Stimulated activated CD8-positive, alpha-beta memory T cell treated with anti-CD3 and anti-CD28 coated beads, Interleukin-4, amount 100 ng/mL, for 24 hours (primary cell): ENCODE measurements at regions not wholly inside any gene's neighbourhood (a gene's known extent, or its start where the extent isn't known, plus 50 kb on each side); places are given as distances from the start of the nearest gene placed in this dataset.

Experiments
- DNase-seq: peaks from one replicate; pipeline ENCODE4 v3.0.0-alpha.2; 2020; ENCODE audit warnings: low read depth

DNA sequence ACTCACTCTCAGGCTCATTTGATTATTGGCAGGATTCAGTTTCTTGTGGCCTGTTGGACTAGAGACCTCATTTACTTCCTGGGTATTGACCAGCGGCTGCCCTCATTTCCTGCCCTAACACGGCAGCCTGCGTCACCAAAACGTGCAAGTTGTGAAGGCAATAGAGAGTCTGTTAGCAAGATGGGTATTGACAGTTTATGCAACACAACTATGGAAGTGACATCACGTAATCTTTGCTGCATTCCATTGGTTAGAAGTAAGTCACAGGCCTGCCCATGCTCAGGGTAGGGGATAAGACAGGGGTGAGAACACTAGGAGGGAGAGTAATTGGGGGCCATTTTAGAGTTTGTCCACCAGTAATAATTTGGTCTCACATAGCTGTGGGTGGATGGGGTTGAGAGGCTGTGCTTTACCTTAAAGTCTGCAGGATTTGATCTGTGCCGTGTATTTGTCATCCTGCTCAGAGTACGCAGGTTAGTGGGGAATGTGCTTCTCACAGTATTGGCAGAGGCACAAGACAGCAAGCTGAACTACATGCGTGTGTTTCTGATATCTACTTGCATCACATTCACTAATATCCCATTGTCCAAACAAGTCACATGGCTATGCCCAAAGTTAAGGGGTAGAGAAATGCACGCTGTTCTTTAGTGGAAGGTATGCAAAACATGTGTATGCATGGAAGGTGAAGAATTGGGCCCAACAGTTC, 83.3 kb downstream of the EDEM1 start:
- DNase-seq: no peak

DNA sequence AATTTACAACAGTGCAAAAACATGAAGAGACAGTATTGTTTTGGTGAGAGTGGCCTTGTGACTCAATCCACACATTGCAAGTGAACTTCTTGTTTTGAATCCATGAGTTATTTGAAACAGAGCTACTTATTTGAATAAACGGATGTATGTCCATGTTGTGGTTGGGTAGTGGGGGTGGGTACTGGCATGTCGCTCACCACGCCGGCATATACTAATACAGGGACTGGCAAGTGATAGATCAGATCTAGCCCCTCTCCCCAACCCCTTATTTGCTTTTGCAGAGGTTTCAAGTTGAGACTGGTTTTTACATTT, 83.8 kb downstream of the EDEM1 start:
- DNase-seq: no peak

DNA sequence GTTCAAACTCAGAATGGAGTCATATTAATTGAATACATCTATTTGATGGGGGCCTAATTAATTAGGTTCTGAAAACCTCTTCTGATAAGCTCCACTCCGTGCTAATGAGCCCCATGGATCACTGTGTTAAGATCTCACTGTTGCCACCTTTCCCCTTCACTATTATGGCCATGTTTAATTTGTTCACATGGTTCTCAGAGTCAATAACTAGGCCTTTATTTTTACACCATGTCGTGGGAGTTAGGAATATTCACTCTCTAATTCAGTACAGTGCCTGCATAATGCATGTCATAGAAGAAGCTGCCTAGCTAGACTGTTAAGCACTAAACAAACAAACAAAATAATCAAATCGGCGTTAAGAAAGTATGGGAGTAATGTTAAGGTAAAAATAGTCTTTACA, 84.9 kb downstream of the EDEM1 start:
- no peak for DNase-seq

DNA sequence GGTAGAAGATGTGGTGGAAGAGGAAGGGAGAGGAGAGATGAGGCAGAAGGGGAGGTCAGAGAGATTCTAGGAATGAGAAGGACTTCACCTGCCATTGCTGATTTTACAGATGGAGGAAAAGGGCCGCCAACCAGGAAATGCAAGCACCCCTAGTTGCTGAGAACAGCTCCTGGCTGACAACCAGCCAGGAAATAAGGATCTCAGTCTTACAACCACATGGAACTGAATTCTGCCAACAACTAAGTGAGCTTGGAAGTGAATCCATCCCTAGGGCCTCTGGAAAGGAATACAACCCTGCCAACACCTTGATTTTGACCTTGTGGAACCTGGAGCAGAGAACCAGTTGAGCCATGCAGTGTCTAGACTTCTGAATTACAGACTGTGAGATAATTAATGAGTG, 86.6 kb downstream of the EDEM1 start:
- no peak for DNase-seq

DNA sequence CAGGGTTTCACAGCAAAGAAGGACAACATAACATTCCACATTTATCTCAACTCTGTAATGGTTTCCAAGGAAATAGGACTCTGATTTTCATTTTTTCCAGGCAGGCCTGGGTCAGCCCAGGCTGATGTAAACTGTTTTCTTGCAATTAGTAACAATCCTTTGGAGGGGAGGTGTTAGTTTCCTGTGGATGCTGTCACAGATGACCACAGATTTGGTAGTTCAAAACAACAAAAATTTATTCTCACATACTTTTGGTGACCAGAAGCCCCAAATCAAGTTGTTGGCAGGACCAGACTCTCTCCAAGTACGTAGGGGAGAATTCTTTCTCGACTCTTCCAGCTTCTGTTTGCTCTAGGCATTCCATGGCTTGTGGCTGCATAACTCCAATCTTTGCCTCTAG, 88.0 kb downstream of the EDEM1 start:
- DNase-seq: no peak

DNA sequence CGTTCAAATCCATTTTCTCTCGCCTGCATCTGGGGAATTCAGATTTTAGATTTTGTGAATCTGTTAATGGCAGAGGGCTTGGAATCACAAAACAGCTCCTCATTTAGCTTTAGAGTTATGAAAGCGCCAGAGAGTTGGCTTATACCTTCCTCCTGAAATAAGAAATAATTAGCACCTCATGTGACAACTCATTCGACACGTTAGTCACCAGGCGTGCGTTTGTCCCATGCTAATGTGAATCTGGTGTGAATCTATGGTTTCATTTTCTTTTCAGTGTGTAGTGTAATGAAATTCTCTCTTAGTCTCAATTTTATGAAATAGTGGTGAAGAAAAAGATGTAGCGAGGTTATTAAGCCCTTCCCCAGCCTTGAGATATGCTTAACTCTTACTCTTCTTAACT, 89.4 kb downstream of the EDEM1 start:
- no peak for DNase-seq

DNA sequence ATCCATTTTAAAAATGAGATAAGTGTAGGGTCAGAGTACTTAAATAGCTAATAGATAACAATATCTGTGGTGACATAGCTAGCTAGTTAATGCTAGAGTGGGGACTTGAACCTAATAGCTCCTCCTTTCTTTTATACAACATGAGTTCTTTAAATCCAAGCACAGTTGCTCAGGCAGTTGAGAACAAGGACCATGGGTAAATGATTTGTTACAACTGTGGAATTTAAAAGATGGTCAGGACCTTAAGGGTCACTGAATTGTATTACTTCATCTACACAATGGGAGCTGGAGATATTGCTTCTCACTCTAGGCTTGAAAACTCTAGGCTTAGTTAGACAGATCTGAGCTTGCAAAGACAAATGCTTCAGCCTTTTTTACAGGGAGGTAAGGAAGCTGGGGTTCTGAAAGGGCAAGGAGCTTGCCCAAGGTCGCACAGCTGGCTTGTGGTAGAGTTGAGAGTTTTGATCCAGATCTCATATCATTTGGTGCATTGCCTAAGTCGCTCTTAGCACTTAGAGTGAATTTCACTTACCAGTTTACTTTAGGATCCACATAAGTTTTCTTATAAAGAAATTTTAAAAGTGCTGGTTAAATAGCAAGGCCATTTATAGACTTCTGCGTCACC, 90.2 kb downstream of the EDEM1 start:
- no peak for DNase-seq

DNA sequence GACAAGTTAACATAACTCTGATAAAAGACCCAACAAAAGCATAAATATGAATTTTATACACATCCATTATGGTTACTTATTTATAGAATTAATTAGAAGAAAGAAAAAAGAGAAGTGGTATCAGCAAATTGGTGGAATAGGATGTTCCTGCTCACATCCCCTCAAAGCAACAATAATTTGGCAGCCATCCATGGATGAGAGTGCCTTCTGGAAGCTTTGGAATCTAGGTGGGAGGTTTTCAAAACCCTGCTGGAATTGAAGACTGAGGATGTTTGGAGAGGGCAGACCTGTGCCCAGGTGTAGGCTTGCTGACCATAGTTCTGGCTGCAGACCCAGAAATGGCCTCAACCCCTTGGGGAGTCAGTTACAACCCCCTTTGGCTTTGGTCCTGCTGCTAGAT, 91.2 kb downstream of the EDEM1 start:
- DNase-seq: no peak

DNA sequence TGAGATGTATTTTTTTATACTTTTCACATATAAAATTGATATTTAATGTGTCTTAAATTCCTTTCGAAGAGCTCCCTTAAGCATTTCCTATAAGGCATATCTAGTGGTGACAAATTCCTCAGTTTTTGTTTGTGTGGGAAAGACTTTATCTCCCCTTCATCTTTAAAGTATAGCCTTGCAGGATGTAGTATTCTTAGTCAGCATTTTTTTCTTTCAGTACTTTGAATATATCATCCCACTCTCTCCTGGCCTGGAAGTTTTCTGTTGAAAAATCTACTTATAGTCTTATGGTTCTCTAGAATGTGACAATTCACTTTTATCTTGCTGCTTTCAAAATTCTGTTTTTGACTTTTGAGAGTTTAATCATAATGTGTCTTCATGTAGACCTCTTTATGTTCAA, 95.2 kb downstream of the EDEM1 start:
- no peak for DNase-seq

DNA sequence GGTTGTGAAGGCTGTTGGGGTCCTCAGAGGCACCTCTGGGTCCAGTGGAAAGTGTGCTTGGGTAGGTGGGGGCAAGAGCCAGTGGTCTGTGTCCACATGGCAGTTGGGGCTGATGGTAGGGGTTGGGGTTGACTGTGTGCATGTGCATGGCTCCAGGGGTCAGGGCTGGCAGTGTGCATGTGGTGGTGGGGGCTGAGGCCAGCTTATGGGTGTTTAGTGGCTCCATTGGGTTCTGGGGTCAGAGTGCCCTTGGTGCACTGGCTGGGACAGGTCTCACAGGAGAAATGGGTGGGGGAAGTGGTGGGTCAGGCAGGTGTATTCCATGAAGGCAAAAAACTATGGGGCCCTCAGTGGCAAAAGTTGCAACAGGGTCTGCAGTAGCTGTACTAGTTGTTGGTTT, 97.9 kb downstream of the EDEM1 start:
- no peak for DNase-seq

DNA sequence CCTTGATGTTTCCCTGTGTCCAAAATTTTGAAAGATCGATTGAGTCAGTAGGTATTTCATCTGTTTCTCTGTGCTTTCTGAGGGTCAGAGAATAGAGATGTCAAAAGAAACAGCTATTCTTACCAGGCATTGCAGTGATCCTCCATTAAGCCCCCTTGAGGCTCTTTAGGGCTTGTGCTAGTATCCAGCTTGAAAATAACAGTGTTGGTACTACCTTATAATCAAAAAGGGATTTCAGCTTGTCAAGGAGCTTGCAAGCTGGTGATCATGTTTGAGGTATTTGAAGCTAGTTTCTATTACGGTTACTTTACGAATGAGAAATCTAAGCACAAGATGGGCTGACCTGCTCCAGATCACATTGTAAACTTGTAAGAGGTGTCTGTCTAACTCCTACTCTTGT, 103.4 kb downstream of the EDEM1 start:
- DNase-seq: no peak

DNA sequence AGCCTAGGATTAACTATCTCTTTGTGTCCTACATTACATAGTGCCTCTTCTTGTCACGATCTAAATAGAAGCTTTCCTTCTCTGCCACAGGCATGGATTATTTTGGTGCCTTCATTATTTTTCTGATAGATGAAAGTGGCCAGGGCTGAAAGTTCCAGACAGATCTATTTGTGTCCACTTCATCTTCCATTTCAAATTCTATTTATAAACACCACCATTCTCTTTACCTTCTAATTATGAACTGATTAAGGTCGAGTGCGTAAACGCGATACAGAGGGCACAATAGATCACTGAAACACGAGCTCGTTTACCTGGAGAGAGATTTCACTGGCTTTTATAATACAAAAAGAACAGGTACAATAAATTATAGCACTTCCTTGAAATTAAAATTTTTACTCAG, 105.0 kb downstream of the EDEM1 start:
- DNase-seq: no peak

DNA sequence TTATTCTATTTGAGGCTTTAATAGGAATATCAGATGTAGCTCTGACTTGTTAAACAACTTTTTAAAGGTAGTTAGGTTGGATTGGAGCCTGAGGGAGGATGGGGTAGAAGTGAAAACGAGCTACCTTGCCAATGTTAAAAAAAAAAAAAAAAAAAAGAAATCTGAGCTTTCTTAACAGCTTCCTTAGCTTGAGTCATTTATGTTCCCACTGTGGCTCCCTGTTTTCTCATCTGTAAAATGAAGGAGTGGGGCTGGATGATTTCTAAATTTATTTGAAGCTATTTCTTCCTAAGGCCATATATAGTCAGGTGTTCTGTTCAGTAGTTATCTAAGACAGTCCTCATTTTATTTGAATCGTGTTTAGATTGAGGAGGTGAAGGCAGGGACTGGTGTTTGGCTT, 105.7 kb downstream of the EDEM1 start:
- DNase-seq: no peak

DNA sequence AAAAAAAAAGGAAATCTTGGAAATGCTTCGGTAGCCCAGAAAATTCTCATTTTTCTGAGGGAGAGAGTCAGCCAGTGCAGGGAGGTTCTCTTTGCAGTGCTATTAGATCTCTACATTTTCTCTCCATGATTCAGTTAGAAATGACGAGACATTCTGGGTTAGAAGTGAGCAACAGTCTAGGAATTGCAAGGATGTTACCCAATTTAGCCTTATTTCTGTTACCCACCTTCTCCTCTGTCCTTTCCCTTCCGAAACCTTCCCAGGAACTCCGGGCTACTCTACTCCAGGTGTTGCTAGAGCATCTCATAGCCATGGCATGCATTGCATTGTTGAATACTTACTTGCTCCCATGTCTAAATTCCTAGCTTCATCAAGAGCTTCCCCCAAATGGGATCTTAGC, 106.8 kb downstream of the EDEM1 start:
- DNase-seq: no peak

DNA sequence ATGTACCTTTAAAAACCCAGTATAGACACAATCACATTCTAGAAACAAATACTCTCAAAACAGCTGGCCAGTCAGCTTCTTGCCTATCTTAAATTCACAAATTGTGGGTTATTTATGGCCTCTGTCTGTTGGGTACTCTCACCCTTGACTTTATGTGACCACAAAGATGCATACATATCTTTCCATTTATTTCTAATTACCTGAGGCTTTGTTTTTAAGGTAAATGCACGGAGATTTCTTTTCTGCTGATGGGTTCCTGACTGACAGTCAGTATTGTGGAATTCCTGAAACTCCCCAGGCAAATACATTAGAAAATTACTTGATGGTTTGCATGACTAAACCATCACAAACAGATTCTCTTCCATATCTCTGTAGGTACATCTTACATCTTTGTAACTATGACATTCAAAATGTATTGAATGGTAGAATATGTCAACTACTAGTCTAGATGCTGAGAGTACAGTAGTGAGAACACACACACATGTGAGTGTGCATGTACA, 107.7 kb downstream of the EDEM1 start:
- no peak for DNase-seq

DNA sequence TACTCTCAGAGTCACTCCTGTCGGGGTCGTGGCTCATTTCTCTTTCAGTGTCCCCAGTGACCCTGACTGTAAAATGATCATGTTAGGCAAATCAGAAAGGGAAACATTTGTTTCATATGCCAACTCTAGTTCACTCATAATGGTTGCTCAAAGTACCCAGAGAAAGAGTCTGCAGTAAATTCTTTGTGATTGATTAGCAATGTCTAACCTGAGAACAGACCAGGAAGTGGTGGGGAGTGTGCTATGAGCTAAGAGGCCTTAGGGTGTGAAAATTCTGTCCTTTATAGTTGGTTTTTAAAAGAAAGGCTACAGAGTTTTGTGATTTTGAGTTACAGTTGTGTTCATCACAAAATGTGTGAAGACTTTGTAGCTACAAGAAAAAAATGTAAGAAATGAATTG, 108.9 kb downstream of the EDEM1 start:
- DNase-seq: no peak

DNA sequence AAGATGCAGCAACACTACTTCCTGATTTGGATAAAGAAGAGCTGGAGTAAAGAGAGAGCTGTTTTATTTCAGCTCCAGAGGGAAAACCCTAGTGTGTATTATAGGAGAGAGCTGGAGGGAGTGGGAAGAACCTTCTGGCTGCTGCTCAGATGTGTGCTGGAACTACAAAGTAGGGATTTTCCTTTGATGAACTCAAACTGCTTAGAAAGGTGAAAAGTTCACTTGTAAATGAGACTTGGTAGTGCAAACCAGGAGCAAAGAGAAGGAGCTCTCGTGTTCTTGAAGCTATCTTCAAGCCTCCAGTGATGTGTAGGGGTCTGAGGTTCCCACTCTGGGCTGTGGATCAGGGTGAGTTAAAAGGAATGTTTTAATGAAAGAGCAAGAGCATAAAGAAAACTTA, 110.4 kb downstream of the EDEM1 start:
- no peak for DNase-seq

DNA sequence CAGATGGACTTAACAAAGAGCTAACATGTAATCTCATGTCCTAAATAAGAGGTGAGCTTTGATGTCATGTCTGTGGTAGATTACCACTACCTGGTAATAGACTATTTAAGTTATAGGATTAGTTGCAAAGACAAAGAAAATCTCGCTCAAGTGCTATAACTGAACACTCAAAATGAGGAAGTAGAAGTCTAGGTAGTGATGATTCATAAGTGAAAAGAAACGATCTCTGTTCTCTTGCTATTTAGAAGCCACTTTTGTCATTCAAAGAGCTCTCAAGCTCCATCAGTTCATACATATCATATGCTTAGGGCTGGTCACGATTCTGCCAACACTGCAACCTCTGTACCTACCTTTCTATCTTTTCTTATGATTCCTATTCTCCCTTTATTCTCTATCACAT, 110.9 kb downstream of the EDEM1 start:
- no peak for DNase-seq

DNA sequence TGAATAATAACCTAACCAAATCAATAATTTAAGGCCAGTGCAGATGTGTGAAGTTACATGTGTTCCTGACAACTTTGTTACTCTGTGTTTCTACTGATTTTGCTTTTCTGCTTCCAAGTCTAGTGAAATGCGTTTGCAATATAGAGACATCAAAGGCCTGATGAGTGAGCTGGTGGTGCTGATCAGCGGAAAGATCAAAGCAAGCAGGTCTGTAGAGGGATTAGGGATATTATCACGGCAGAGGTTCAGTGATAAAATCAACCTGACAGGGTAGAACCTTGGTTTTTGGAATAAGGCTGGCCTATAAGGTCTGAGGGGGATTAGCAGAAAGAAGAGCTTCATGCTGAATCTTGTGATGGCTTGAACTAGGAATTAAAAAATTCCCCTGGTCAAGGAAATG, 111.7 kb downstream of the EDEM1 start:
- no peak for DNase-seq

DNA sequence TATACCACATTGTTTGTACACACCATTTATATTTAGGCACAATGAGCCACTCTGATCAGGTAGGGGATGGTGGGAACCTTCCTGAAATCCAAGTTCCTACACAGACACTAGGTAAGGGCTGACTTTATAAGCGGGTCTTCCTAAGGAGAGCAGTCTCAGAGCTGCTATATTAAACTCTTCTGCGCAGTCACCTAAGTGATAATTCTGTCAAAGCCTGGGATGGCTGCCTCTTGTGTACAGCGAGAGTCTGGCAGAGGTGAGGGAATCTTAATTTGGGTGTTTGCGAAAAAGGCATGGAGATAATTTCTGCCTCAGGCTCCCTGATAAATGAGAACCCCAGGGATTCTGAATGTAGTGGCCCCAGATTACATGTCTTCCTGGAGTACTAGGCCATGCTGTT, 113.1 kb downstream of the EDEM1 start:
- DNase-seq: no peak

DNA sequence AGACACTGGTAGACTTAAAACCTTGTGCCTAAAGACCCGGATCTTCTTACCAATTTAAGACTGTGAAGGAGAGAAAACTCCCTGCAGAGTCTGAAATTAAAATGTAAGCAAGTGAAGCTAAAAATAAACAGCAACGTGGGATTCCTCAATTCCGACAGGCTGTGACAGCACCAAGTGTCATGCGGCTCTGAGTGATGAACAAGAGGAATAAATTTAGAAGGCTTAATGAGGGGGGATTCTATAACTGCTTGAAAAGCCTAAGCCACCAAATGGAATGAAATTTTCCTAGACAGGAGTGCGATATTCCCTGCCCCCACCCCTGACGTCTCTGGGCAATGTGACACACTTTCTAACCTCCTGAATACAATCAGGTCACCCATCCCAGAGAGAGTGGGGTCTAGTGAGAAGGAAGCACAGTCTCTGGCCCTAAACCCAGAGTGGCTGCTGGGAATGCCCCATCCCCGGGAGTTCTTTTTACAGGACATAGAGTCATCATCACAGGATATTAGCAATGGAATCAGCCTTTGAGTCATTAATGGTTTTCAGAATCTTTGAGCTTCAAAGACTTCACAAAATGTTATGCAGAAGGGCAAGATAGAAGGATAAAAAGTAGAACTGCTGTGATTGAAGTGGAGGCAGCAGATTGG, 114.3 kb downstream of the EDEM1 start:
- DNase-seq: no peak

DNA sequence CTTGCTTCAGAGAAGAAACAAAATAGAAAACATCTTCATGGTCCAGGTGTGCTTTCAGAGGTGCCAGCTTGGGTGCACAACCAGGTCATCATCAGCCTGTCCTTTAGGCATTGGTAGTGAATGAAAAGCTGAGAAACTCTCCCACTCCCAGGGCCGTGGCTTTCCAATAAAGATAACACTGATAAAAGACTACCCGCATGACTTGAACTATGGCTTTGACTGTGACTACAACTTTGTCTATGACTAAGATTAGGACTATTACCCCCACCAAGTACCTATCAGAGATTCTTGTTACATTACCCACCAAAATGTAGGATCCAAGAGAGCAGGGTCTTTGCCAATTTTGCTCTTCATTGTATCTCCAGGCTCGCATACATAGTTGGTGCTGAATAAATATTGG, 115.2 kb downstream of the EDEM1 start:
- no peak for DNase-seq

DNA sequence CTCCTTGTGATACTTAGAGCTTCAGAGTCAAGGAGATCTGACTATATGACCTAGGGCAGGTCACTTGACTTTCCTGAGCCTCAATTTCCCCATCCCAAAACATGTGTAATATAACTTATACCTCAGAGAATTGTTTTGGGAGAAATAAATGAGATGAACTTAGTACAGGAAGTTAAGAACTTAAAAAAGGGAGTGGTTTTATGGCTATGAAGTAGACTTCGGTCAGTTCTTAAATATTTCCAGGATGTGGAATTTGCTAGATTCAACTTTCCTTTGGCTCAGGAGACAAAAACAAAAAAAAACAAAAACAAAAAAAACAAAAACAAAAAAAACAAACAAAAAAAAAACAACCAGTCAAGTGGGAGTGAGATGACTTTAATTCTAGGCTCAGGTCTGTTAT, 116.7 kb downstream of the EDEM1 start:
- DNase-seq: no peak
